ENCODE measurements at regions not wholly inside any gene's neighbourhood (a gene's known extent, or its start where the extent isn't known, plus 50 kb on each side); places are given as distances from the start of the nearest gene placed in this dataset.
"Not testable (repeated sequence)": the region's sequence is repeated elsewhere in the genome, so short reads cannot be mapped to it uniquely, and the experiment has no call there.

DNA sequence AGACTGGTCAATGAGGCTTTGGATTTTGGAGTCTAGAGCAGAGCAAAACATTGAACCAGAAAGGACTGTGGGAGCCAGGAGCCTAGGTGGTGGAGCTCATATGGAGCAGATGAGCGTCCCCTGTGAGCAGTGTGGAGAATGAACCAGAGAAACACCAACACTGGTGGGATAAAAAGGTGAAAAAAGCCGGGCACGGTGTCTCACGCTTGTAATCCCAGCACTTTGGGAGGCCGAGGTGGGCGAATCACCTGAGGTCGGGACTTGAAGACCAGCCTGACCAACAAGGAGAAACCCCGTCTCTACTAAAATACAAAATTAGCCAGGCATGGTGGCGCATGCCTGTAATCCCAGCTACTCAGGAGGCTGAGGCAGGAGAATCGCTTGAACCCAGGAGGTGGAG is 192.7 kb upstream of the CDH5 start:
- not testable (repeated sequence) for DNase-seq (ENCODE audit: low read depth in 2 of 2)

DNA sequence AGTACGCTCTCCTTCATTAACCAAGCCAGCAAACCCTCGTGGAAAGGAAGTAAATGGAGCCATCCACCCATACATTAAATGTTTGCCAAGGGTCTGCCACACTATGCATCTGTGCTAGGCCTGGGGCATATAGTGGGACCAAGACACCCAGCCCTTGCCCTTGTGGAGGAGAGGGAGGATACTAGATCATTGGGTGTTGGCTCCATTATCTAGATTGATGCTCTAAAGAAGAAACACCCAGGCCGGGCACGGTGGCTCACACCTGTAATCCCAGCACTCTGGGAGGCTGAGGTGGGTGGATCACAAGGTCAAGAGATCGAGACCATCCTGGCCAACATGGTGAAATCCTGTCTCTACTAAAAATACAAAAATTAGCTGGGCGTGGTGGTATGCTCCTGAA is 193.3 kb upstream of the CDH5 start:
- DNase-seq (ENCODE audit: low read depth in 2 of 2) = not testable (repeated sequence)

- DNase-seq (ENCODE audit: low read depth in 2 of 2) = no peak
Measured at GRCh38 chr16:66172463-66172862, 194.0 kb upstream of the CDH5 start.

DNA sequence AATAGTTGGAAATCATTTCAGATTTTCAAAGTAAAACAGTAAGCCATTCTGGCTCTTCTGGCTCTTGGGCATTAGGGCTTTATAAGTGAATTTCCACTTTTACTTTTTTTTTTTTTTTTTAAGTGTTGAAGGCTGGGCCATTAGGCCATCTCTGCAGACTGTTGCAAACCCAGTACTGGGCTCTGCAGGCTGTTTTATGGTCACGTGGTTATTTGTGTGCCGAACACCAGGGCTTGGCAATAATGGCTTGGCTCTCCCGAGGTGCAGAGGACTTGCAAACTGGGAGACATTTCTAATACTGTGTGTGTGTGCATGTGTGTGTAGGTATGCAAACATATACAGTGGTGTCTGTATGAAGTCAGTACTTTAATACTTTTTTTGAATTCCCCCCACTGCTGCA is 194.9 kb upstream of the CDH5 start:
- DNase-seq (ENCODE audit: low read depth in 2 of 2) = no peak

DNA sequence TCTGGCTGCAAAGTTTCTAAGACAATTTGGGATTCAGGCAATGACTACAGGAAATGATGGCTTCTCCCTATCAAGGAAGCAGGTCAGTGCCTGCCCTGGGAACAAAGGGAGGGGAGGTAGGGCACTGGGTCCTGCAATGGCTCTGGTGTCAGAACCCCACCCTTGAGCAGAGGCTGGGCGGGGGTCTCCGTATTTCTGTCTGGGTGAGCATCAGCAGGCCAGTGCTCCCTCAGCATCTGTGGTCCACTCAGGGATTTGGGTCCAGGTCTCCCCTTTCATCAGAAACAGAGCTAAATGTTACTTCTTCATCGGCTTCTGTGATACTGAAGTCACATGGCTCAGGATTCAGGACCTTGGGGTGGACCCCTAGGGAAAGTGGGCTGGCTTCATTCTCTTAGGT is 195.5 kb upstream of the CDH5 start:
- no peak for DNase-seq (ENCODE audit: low read depth in 2 of 2)

GRCh38 chr16:66169817-66170216 is 196.7 kb upstream of the CDH5 start:
- DNase-seq (ENCODE audit: low read depth in 2 of 2) = no peak

DNA sequence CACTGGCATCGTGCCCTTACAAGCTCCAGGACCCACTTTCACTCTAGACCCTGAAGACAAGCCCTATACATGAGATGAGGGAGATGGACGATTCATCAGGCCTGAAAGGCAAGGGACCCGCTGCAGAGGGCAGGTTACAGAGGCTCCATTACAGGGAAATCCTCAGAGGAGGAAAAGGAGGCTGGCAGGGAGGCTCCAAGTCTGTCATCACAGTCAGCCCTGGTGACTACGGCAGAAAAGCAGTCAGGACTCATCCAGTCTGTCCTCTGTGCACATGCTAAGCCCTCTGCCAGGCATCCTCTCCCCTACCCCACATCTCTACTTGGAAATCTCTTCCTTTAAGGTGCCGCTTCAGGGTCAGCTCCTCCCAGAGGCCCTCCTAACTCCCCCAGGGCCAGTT is 197.7 kb upstream of the CDH5 start:
- DNase-seq (ENCODE audit: low read depth in 2 of 2) = no peak

- no peak for DNase-seq (ENCODE audit: low read depth in 2 of 2)
Measured at GRCh38 chr16:66167564-66168291, 198.8 kb upstream of the CDH5 start.

- DNase-seq (ENCODE audit: low read depth in 2 of 2) = no peak
Measured at GRCh38 chr16:66166490-66166889, 200.0 kb upstream of the CDH5 start.

DNA sequence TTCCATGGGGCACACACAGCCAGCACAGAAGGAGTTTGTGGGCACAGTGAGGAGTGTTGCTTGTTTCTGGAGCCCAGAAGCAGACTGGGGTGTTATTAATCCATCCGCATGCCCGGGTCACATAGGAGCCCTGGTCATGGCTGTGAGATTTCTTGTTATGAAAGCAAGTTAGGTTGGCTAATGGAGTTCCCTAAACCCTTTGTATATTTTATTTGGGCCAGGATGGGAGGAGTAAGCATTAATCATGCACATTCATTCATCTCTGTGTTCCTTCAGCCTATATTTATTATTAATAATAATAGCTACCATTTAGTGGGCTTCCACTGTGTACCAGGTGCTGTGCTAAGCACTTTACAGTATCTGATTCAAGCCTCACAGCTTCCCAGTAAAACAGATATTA is 200.6 kb upstream of the CDH5 start:
- no peak for DNase-seq (ENCODE audit: low read depth in 2 of 2)

- no peak for DNase-seq (ENCODE audit: low read depth in 2 of 2)
Measured at GRCh38 chr16:66164581-66165247, 201.8 kb upstream of the CDH5 start.

GRCh38 chr16:66162821-66163220 is 203.7 kb upstream of the CDH5 start:
- no peak for DNase-seq (ENCODE audit: low read depth in 2 of 2)

- no peak for DNase-seq (ENCODE audit: low read depth in 2 of 2)
Measured at GRCh38 chr16:66161942-66162341, 204.5 kb upstream of the CDH5 start.

DNA sequence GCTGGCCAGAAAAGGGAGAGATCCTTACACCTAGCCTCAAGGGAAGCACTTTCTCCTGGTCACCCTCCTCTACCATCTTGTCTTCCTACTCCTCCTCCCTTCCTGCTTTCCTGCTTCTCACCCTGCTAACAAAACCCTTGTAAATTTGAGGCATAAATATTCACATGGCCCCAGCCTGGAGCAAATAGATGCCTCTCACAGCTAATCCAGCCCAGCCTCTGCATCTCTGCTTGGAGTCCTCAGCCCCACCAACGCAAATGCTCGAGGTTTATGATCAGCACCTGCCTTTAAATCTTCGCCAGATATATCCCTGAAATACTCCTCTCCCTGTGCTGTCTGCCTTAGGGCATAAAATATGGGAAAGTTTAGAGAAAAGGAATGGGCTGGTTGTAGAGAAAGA is 205.2 kb upstream of the CDH5 start:
- DNase-seq (ENCODE audit: low read depth in 2 of 2) = no peak

GRCh38 chr16:66159987-66160386 is 206.5 kb upstream of the CDH5 start:
- no peak for DNase-seq (ENCODE audit: low read depth in 2 of 2)

- no peak for DNase-seq (ENCODE audit: low read depth in 2 of 2)
Measured at GRCh38 chr16:66156538-66156937, 210.0 kb upstream of the CDH5 start.

DNA sequence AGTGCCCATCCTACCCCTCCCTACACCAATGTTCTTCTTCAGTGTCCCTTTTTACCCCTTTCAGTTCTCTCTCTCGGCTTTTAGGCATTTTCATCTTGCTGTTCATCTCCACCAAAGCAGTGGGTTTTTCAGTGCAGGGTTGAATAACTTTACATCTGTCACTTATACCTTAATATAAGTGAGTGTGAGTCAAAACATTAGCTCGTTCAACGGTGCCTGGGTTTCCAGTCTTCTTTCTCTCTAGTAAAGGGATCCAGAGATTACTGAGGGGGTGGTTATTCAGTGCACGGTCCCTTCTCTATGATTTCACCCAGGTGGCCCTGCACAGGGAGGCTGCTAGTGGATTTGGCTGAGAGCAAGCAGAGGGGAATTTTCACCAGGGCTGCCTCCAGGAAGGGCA is 210.6 kb upstream of the CDH5 start:
- DNase-seq (ENCODE audit: low read depth in 2 of 2) = no peak

GRCh38 chr16:66154801-66155200 is 211.7 kb upstream of the CDH5 start:
- no peak for DNase-seq (ENCODE audit: low read depth in 2 of 2)

DNA sequence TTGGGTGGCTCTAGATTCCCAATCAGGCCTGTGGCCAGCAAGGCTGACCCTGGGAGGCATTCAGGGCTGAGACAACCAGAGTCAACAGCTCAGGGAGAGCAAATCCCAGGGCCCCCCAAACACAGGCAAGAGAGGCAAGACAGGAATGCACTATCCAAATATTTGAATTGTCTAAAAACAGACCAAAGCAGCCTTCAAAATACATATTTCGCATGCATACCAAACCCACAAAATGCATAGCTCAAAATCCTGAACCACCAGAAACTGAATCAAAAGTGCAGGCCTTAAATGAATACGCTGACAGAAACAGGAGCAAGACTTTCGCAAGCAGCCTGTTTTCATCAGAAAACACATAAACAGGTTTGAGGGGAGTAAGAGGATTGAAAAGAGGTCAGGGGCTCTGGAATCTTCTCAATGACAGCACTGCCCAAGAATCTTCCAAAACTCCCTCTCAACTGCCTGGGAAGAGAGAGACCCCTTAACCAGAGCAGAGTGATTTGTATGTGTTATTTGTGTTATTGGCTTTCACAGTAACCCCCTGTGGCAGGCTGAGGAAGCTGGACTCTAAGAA is 213.6 kb upstream of the CDH5 start:
- no peak for DNase-seq (ENCODE audit: low read depth in 2 of 2)

GRCh38 chr16:66152181-66152580 is 214.3 kb upstream of the CDH5 start:
- DNase-seq (ENCODE audit: low read depth in 2 of 2) = no peak

- no peak for DNase-seq (ENCODE audit: low read depth in 2 of 2)
Measured at GRCh38 chr16:66150698-66151482, 215.6 kb upstream of the CDH5 start.

DNA sequence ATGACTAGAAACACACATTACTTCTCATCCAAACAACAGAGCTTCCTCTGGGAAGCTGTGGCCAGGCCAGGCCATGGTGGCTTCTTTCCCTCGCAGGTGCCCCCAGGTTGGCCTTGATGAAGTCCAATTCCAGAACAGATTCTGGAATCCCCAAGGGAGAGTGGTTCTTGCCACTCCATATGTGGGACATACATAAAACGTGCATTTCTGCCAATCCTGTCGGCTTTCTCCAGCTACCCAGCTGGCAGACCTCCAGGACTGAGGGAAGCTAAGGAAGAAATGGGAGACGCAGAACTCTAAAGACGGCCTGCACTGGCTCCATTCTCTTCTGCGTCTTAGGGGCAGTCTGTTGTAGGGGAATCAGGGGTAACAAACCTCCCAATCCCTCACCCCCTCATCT is 219.2 kb upstream of the CDH5 start:
- no peak for DNase-seq (ENCODE audit: low read depth in 2 of 2)

- no peak for DNase-seq (ENCODE audit: low read depth in 2 of 2)
Measured at GRCh38 chr16:66146798-66147197, 219.7 kb upstream of the CDH5 start.

Measured in stimulated activated CD8-positive, alpha-beta memory T cell treated with anti-CD3 and anti-CD28 coated beads, Interleukin-15, amount 100 ng/mL, for 48 hours (primary cell).